HEK293T (cell line): ENCODE measurements at regions not wholly inside any gene's neighbourhood (a gene's known extent, or its start where the extent isn't known, plus 50 kb on each side); places are given as distances from the start of the nearest gene placed in this dataset.

Experiments used
- CTCF ChIA-PET: fragments of 350-600 bp; formaldehyde crosslinking; extraction: SDS; loops from one replicate; lab custom pipeline; 2021; ENCODE audit warnings: antibody characterized with exemption, inconsistent platforms; lab: Yijun Ruan, JAX
- POLR2A ChIA-PET: fragments of 350-600 bp; formaldehyde crosslinking; extraction: SDS; loops from one replicate; lab custom pipeline; 2020; ENCODE audit warnings: antibody characterized with exemption, inconsistent platforms; lab: Yijun Ruan, JAX
- DNase-seq: peaks from one replicate; pipeline ENCODE4 v3.0.0; 2012; ENCODE audit warnings: mixed read lengths; ENCODE audit errors: extremely low spot score
- ARNT ChIP-seq: fragments of 450-650 bp; IDR thresholded peaks from 2 replicates; pipeline ENCODE4 v1.6.1; 2017; ENCODE audit warnings: mild to moderate bottlenecking
- BHLHE40 ChIP-seq: fragments of 450-650 bp; IDR thresholded peaks from 2 replicates; pipeline ENCODE4 v1.6.1; 2016; ENCODE audit warnings: mild to moderate bottlenecking, moderate library complexity, borderline replicate concordance
- CTBP1 ChIP-seq: fragments of 450-650 bp; IDR thresholded peaks from 2 replicates; pipeline ENCODE4 v1.6.1; 2016; ENCODE audit warnings: borderline replicate concordance
- ELF4 ChIP-seq: fragments of 450-650 bp; IDR thresholded peaks from 2 replicates; pipeline ENCODE4 v1.6.1; 2017; ENCODE audit warnings: antibody characterized with exemption
- FOXA1 ChIP-seq: fragments of 450-650 bp; IDR thresholded peaks from 2 replicates; pipeline ENCODE4 v1.6.1; 2016; ENCODE audit warnings: mild to moderate bottlenecking
- FOXK2 ChIP-seq: fragments of 450-650 bp; IDR thresholded peaks from 2 replicates; pipeline ENCODE4 v1.6.1; 2016; ENCODE audit warnings: mild to moderate bottlenecking
- FOXM1 ChIP-seq: fragments of 450-650 bp; IDR thresholded peaks from 2 replicates; pipeline ENCODE4 v1.6.1; 2017; ENCODE audit warnings: mild to moderate bottlenecking, borderline replicate concordance
- HDGF ChIP-seq: fragments of 450-650 bp; IDR thresholded peaks from 2 replicates; pipeline ENCODE4 v1.6.1; 2017; ENCODE audit warnings: antibody characterized with exemption, borderline replicate concordance
- NFRKB ChIP-seq: fragments of 450-650 bp; IDR thresholded peaks from 2 replicates; pipeline ENCODE4 v1.6.1; 2016; ENCODE audit warnings: mild to moderate bottlenecking, moderate library complexity
- SP1 ChIP-seq: fragments of 450-650 bp; IDR thresholded peaks from 2 replicates; pipeline ENCODE4 v1.6.1; 2017
- SUZ12 ChIP-seq: fragments of 450-650 bp; IDR thresholded peaks from 2 replicates; pipeline ENCODE4 v1.6.1; 2016; ENCODE audit warnings: mild to moderate bottlenecking
- TARDBP ChIP-seq: fragments of 450-650 bp; IDR thresholded peaks from 2 replicates; pipeline ENCODE4 v1.6.1; 2016
- ZNF384 ChIP-seq: fragments of 450-650 bp; IDR thresholded peaks from 2 replicates; pipeline ENCODE4 v1.6.1; 2016
- TF ChIP-seq, protein P1 (sequence below): fragments of 450-650 bp; IDR thresholded peaks from 2 replicates; pipeline ENCODE4 v1.6.1; 2016

DNA sequence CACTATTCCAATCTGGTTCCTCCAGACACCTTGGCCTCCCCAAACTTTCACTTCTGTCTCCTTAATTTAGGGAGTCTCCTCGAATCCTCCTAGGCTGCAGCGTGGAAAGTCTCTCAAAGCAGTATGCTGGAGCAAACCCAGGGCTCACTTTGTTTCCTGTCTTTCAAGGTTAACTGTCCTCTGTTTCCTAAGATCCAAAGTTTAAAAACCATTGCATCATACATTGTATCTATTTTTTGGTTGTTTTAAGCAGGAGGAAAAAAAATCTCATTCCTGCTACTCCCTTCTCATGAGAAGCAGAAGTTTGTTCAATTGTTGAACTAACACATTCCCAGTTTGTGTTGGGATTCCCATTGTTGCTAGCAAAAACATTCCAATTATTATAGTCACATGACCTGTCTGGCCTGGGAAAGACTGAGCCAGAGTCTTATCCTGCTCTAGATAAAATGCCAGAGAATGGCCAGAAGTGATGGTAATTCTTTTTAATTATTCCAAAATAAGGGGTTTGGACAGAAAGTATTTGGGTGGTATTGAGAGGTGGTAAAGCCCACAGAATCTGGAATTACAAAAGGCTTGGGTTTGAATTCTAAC, 67.3 kb downstream of the HSPB8 start:
- CTCF ChIA-PET, result no interaction called here
- DNase-seq, result no peak
- POLR2A ChIA-PET, result no interaction called here
- TF ChIP-seq CTBP1 (no peak), TARDBP (no peak), BHLHE40 (no peak), FOXM1 (no peak), FOXK2 (no peak)
- TF ChIP-seq, protein P1, sequence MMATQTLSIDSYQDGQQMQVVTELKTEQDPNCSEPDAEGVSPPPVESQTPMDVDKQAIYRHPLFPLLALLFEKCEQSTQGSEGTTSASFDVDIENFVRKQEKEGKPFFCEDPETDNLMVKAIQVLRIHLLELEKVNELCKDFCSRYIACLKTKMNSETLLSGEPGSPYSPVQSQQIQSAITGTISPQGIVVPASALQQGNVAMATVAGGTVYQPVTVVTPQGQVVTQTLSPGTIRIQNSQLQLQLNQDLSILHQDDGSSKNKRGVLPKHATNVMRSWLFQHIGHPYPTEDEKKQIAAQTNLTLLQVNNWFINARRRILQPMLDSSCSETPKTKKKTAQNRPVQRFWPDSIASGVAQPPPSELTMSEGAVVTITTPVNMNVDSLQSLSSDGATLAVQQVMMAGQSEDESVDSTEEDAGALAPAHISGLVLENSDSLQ, result no peak

DNA sequence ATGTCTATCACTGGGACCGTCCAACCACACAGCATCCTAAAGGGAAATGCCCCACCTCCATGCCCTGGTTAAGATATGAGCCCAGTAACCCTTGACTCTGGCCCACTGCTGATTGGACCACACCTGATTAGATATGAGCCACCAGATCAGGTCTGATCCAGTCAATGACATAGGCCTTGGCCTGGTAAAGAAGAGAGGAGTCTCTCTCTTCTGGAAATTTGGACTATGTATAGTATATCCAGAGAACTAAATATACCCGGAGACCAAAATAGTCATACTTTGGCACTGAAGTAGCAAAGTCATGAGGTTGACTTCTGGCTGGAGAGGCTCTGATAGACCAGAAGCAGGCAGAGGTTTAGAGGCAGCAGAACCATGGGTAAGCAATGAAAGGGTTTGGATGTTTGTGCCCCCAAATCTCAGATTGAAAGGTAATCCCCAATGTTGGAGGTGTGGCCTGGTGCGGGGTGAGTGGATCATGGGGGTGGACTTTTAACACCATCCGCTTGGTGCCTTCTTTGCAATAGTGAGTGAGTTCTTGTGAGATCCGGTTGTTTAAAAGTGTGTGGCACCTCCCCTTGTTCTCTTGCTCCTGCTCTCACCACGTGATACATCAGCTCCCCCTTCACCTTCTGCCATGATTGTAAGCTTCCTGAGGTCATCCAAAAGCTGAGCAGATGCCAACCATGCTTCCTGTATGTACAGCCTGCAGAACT, 68.4 kb downstream of the HSPB8 start:
- TF ChIP-seq ARNT (no peak), FOXK2 (no peak), HDGF (no peak), SUZ12 (no peak), ZNF384 (no peak)
- TF ChIP-seq, protein P1, result no peak
- POLR2A ChIA-PET, result no interaction called here
- CTCF ChIA-PET, result no interaction called here
- DNase-seq, result no peak

DNA sequence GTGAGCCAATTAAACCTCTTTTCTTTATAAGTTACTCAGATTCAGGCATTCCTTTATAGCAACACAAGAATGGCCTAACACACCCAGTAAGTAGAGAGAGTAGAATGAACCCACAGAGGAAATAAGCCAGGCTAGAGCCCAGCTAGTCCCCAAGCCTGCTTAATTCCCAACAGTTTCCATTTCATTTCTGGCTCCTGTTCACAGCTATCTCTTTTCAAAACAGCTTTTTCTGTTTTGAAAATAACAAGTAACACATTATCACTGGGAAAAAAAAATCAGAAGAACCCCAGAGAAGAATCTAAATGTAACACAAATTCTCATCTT, 69.0 kb downstream of the HSPB8 start:
- CTCF ChIA-PET, result no interaction called here
- POLR2A ChIA-PET, result no interaction called here
- no peak for DNase-seq
- TF ChIP-seq SP1, result no peak
- TF ChIP-seq NFRKB, result no peak
- TF ChIP-seq BHLHE40, result no peak
- TF ChIP-seq ZNF384, result no peak
- TF ChIP-seq SUZ12, result no peak
- no peak for TF ChIP-seq CTBP1

DNA sequence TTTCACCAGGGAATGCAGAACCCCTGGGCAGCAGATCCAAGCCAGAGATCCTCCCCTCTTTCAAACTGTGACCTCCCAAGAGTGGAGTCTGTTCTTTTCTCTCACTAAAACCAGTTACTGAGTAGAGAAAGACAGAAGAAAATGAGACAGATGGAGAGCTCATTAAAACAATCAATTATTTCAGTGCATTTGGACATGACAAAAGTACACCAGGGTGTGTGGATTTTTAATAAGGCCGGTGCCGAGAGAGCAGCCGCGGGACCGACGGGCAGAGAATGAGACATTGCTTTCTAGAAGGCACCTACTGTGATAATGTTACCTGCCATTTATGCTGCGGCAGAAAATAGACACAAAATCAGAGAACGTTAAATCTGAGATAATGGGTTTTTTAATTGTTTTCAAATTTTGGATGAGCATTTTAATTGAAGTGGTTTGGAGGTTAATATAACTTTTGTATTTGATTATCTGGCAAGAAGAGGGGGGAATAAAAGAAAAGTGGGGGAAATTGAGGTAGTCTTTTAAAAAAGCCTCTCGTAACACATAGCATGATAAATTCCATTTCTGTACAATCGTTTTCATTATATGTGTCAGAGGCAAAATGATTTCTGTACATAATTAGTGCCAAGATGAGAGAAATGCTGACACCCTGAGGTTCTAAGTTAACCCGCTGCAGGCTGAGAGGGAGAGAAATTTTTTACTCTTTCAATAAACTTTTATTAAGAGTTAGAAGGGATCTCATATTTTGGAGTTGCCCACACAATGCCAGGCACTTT, 70.8 kb downstream of the HSPB8 start:
- no peak for DNase-seq
- POLR2A ChIA-PET, result no interaction called here
- CTCF ChIA-PET, result no interaction called here
- TF ChIP-seq SP1, result no peak

DNA sequence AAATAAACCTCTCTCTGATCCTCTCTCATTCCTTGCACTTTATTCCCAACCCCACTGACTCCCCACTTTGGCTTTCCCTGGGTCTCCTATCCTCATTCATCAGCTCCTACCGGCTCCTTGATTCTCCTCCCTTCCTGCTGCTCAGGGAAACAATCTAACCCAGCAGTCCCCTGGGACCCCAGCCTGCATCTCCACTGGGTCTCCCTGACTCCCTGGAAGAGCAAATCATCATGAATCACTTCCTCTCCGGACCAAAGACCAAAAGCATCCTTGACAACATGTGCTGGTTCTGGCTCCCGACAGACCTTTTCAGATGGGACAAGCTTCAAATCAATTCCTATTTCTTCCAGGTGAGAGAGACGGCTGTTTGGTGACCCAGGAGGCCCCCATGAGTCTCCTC, 76.6 kb downstream of the HSPB8 start:
- TF ChIP-seq BHLHE40 (no peak), FOXM1 (no peak), SUZ12 (no peak), ELF4 (no peak)
- ChIA-PET CTCF (no interaction called here), POLR2A (no interaction called here)
- DNase-seq, result no peak

DNA sequence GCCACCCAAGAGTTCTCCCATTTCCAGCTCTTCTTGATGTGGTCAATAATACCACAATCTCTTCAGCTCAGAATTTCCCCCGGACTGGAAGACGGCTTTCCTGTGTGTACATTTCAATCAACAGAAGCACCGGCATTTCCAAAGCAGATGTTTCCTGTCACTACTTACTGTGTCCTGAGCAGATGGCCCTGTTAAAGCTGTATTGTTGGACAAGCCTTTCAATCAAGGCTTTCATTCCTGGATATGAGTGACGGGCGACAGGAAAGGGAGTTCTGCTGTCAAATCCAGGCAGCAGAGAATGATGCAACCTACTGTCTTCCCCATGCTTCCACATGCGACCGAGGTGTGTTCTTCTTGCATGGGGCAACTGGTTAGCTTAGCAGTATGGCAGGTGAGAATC, 76.4 kb upstream of the CCDC60 start:
- TF ChIP-seq ZNF384 (no peak), CTBP1 (no peak), TARDBP (no peak), FOXK2 (no peak), FOXA1 (no peak)
- TF ChIP-seq, protein P1, result no peak
- POLR2A ChIA-PET, result no interaction called here
- no peak for DNase-seq
- CTCF ChIA-PET, result no interaction called here

DNA sequence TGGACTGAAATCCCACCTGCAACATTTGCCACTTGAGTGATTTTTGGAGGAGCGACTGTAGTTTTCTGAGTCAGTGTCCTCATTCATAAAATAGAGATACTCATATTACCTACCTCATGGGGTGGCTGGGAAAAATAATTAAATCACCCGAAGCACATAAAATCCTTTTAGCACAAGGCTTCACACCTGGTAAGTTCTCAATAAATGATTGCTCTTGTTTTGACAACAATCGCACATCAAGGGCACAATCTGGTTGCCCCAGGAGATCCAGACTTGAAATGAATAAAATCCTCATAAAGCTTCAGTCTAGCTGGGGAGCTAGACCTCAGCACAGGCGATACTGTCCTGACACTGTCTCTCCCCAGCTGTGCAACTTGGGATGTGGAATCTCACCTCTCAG, 76.0 kb upstream of the CCDC60 start:
- DNase-seq, result no peak
- CTCF ChIA-PET, result no interaction called here
- no peak for TF ChIP-seq BHLHE40
- no peak for TF ChIP-seq FOXA1
- TF ChIP-seq NFRKB, result no peak
- TF ChIP-seq SP1, result no peak
- TF ChIP-seq ZNF384, result no peak
- TF ChIP-seq ARNT, result no peak
- TF ChIP-seq FOXM1, result no peak
- no peak for TF ChIP-seq ELF4
- no peak for TF ChIP-seq CTBP1
- TF ChIP-seq HDGF, result no peak
- no peak for TF ChIP-seq FOXK2
- no peak for TF ChIP-seq TARDBP
- TF ChIP-seq SUZ12, result no peak
- TF ChIP-seq, protein P1, result no peak
- POLR2A ChIA-PET, result no interaction called here
